AG10803 (cell line): ENCODE measurements at regions not wholly inside any gene's neighbourhood (a gene's known extent, or its start where the extent isn't known, plus 50 kb on each side); places are given as distances from the start of the nearest gene placed in this dataset.

ENCODE experiments used
- DNase-seq: peaks from one replicate; pipeline ENCODE4 v3.0.0; 2010; ENCODE audit warnings: low read depth
- H3K4me3 ChIP-seq: 2 replicates; pipeline ENCODE4 v1.5.1; 2011; ENCODE audit warnings: mild to moderate bottlenecking, low read length, control low read depth
- CTCF ChIP-seq: conservative IDR thresholded peaks from 2 replicates; pipeline ENCODE4 v1.5.1; 2011; ENCODE audit warnings: mild to moderate bottlenecking, low read length, control low read depth, inconsistent platforms

DNA sequence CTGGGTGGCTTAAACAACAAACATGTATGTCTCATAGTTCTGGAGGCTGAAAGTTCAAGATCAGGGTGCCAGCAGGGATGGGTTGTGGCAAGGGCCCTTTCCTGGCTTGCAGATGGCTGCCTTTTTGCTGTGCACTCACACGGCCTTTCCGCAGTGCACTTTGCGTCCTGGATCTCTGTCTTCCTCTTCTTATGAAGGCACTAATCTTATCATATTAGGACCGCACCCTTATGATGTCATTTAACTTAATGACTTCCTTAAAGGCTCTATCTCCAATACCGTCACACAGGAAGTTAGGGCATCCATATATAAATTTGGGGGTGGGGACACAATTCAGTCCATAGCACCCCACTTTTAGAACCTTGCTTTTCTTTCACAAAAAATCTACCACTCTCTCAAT, 255.2 kb downstream of the SNX13 start:
- H3K4me3 ChIP-seq: no peak overlapping the region
- TF ChIP-seq CTCF: no peak
- no peak for DNase-seq

DNA sequence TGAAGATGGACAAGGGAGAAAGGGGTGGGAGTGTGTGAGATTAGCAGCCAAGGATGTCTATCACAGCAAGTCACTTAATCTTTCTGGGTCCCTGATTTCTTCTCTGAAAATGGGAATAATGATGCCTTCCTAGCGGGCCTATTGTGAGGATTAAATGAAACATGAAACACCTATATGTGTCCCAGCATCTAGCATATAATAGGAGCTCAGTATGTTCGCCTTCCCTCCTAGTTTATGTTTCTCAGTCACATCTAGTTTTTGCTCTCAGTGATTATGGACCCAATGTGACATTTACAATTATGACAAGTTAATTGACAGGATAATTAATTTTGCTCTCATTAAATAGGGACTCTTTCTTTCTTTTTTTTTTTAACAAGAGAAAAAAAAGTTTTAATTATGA, 252.9 kb downstream of the SNX13 start:
- H3K4me3 ChIP-seq: no peak overlapping the region
- TF ChIP-seq CTCF: no peak
- no peak for DNase-seq

GRCh38 chr7:17689361-17689902, 250.9 kb downstream of the SNX13 start:
- no peak for TF ChIP-seq CTCF
- DNase-seq: no peak
- no peak overlapping the region for H3K4me3 ChIP-seq

DNA sequence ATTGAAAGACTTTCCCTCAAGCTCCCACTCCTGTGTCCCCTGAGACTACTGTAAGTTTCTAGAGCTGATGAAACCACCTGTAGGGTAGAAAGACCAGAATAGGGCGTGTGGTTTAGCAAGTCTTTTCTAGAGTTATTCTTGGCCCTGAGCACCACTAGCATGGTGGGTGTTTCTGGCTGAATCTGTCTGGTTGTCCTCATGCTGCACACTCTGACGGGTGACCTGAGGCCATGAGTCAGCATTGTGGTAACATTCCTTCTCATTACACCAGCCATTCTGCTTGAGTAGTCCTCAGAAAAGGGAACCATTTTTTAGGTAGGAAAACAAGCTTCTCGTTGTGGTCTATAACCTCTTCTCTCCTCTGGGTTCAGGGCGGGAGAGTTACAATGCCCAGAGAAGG, 250.3 kb downstream of the SNX13 start:
- no peak overlapping the region for H3K4me3 ChIP-seq
- no peak for TF ChIP-seq CTCF
- peak; percentile 91 for DNase-seq

DNA sequence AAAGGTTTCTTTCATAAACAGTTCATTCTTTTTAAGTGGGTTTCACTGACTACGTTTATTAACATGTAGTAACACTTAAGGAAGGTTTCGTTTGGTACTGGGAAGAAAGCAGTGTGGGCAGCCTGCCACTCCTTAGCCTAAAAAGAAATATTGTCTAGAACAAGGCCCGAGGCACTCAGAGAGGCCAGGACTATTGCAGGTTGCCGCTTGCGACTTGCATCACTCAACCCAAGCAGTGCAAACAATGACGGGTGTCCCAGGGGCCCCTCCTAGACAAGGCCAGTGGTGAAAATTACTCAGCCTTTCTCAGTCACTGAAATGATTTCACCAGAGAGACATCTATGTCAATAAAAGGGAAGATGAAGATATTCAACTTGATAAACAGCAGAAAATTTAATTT, 243.9 kb downstream of the SNX13 start:
- peak; percentile 62 for DNase-seq
- H3K4me3 ChIP-seq: no peak overlapping the region
- TF ChIP-seq CTCF: no peak

DNA sequence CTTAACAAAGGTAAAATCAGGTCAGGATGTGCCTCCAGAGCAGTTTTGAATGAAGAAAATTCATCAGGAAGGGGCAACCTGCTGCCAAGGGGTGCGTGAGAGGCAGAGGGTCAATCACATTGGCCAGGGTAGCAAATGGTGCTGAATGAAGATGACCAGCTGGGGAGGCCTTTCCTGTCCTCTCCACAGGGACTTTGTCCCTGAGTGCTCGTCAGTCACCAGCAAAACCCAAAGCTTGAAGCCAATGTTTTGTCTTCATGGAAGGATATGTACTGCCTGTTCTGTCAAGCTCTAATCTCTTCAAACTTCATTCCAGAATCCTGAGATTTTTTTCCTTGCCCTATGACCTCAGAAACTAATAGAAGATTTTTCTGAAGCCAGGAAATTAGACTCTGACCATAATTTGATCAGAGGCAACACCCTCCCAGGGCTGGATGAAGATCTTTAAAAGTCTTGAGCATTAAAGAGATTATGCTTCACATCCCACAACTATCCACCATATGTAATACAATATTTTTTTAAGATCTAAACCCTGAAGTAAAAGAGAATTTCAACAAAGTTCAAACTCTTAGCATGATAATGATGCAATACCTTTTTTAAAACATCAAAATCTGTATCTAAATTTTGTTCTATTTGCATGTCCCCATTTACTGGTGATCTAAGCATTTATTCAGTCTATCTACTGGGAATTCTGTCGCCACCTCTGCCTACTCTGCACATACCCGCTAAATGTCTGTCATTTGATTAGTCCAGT, 243.0 kb downstream of the SNX13 start:
- no peak for DNase-seq
- TF ChIP-seq CTCF: no peak
- no peak overlapping the region for H3K4me3 ChIP-seq

DNA sequence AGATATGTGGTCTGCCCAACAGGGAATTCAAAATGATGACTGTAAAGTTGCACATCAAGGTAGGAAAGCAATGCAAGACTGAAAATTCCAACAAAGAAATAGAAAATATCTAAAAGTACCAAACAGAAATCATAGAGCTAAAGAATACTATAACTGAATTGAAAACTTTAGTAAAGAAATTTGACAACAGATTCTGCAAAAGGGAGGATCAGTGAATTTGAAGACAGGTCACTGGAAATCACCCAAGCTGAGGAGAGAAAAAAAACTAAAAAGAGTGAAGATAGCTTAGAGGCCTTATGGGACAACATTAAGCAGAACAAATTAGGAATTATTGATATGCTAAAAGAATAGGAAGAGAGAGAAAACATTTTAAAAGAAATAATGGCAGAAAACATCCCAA, 240.6 kb downstream of the SNX13 start:
- DNase-seq: no peak
- no peak for TF ChIP-seq CTCF
- no peak overlapping the region for H3K4me3 ChIP-seq
